Activated T-helper 1 cell treated with Interleukin-2 at 50 U/mL for 16 hours (primary cell): ENCODE measurements at regions not wholly inside any gene's neighbourhood (a gene's known extent, or its start where the extent isn't known, plus 50 kb on each side); places are given as distances from the start of the nearest gene placed in this dataset.

Experiments
- DNase-seq: peaks from one replicate; pipeline ENCODE4 v3.0.0-alpha.2; 2020; ENCODE audit warnings: low read depth

- no peak for DNase-seq
Measured at GRCh38 chr2:219958941-219959340, 331.5 kb downstream of the SLC4A3 start.

- DNase-seq, result no peak
Measured at GRCh38 chr2:219959471-219959870, 332.0 kb downstream of the SLC4A3 start.

- no peak for DNase-seq
Measured at GRCh38 chr2:219961947-219962498, 334.6 kb downstream of the SLC4A3 start.

- no peak for DNase-seq
Measured at GRCh38 chr2:219962801-219963200, 335.4 kb downstream of the SLC4A3 start.

GRCh38 chr2:219965287-219966194 lies 338.1 kb downstream of the SLC4A3 start:
- no peak for DNase-seq

GRCh38 chr2:219967247-219968245 lies 340.1 kb downstream of the SLC4A3 start:
- no peak for DNase-seq

GRCh38 chr2:219968685-219969345 lies 341.4 kb downstream of the SLC4A3 start:
- DNase-seq, result no peak

- no peak for DNase-seq
Measured at GRCh38 chr2:219969508-219969907, 342.1 kb downstream of the SLC4A3 start.

- DNase-seq, result no peak
Measured at GRCh38 chr2:219973136-219973535, 345.7 kb downstream of the SLC4A3 start.

- no peak for DNase-seq
Measured at GRCh38 chr2:219976871-219977270, 349.4 kb downstream of the SLC4A3 start.

- DNase-seq, result no peak
Measured at GRCh38 chr2:219980638-219981037, 353.2 kb downstream of the SLC4A3 start.

GRCh38 chr2:219983836-219984235 lies 356.4 kb downstream of the SLC4A3 start:
- no peak for DNase-seq

- no peak for DNase-seq
Measured at GRCh38 chr2:219985017-219985416, 357.6 kb downstream of the SLC4A3 start.

GRCh38 chr2:219987830-219988229 lies 360.4 kb downstream of the SLC4A3 start:
- no peak for DNase-seq

GRCh38 chr2:219989744-219990143 lies 362.3 kb downstream of the SLC4A3 start:
- DNase-seq, result no peak

GRCh38 chr2:219991116-219991515 lies 363.7 kb downstream of the SLC4A3 start:
- DNase-seq, result no peak

- DNase-seq, result no peak
Measured at GRCh38 chr2:219995399-219995798, 368.0 kb downstream of the SLC4A3 start.

GRCh38 chr2:219995991-219996765 lies 368.7 kb downstream of the SLC4A3 start:
- no peak for DNase-seq

GRCh38 chr2:219997341-219997851 lies 370.0 kb downstream of the SLC4A3 start:
- DNase-seq, result no peak

GRCh38 chr2:219998107-219998506 lies 370.7 kb downstream of the SLC4A3 start:
- no peak for DNase-seq

- no peak for DNase-seq
Measured at GRCh38 chr2:219998714-219999227, 371.3 kb downstream of the SLC4A3 start.
